Amygdala (tissue), 56 donors: ENCODE measurements at regions not wholly inside any gene's neighbourhood (a gene's known extent, or its start where the extent isn't known, plus 50 kb on each side); places are given as distances from the start of the nearest gene placed in this dataset.

Experiments
- DNase-seq, 56 donors: peaks; one replicate each; lab custom pipeline; 2025; lab: John Stamatoyannopoulos, UW

DNA sequence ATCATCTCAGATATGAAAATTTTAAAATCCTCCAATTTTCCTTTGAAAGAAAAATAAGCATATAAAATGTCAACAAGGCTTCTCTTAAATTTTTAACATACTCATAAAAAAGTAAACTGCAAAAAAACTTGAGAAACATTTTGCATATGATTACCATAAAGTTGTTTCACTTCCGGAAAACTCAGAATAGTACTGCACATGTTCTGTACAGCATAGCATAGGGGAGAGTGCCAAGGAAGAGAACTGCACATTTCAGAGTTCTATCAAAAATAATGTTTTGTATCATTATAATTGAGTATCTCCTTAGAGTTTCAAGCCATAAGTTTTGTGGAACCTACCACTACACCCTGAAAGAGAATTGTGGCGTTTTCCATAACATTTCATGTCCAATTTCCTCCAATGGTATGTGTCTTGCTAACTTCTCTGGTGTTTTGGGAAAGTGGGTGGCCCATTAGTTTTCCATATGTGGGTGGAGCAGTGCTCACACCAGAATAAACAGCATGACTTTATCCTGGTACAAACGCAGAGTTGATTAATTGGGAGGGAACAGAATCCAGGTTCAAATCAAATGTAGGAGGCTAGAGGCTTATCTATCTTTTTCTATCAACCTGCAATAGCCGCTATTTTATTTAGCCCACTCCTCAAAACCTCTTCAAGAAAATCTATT lies 430.9 kb downstream of the LMO4 start:
- DNase-seq: no peak

DNA sequence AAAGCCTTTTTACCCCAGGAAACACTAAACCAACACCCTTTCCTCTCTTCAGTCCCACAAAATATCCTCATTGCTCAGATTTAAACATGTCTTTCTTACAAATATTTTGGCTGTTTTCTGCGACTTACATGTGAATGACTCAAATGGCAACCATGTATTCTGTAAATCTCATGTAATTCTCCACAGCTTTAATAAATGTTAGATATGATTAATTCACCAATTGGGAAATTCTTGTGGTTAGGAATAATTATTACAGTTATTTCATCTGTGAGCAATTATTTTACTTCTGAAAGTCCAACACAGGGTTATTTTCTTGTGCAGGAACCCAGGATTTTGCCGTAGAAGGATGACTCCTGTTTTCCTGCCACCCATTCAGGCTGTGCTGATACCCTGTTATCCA lies 431.5 kb downstream of the LMO4 start:
- DNase-seq: no peak

DNA sequence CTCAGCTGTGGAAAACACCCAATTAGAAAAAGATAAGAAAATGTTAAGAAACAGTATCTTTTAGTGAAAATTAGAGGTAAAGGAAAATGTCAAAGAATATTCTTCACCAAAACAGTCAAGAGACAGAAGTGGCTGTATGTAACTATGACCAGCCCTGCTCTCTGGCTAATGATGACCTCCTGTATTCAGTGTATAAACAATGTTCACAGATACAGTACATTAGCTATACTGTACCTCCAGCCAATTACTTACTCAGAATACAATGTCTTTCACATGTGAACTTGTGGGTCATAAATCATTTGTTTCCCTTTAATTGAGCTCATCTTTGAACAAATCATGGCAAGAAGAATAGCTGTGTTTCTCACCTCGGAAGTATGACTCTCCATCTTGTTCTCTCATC lies 432.0 kb downstream of the LMO4 start:
- DNase-seq: no peak

DNA sequence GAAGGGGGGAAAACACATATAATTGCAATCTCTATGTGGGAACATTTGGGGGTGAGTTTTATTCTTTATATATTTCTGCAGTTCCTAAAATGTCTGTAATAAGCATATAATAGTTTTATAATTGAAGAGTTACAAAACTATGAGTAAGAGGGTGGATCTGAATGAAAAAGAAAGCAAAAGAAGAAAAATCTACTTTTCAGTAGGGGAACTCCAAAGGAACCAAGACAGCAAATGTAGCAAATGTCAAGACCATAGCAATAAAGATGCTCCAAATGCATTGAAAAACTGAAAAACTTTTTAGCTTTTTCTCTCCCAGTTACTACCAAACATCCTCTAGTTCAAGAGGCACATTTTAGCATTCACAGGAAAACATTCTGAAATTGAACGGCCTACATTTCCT lies 434.8 kb downstream of the LMO4 start:
- no peak for DNase-seq

DNA sequence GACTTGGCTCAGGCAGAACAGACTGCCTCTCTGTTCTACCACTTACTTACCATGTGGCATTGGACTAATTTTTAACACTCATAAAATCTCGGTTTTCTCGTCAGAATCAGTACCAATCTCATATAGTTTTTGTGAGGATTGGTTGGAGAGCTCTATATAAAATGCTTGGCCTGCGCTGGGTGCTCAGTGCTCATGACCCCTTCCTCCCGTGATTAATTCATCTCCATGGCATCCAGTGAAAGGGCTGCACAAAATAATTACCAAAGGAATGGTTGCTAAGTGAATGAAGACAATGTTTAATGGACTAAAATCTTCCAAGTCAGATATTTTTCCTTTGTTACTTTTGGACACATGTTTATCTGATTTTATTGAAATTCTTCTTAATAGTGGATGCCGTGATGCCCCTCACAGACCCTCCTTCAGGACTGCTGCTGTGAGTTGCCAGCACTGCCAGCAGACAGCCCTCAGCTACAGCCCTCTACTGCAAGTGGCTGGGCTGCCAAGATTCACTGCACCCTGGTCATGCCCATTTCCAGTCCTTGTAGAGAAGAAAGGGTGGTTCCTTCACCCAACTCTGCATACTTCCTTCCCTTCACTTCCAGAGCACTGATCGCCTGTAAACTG lies 436.5 kb downstream of the LMO4 start:
- no peak for DNase-seq

DNA sequence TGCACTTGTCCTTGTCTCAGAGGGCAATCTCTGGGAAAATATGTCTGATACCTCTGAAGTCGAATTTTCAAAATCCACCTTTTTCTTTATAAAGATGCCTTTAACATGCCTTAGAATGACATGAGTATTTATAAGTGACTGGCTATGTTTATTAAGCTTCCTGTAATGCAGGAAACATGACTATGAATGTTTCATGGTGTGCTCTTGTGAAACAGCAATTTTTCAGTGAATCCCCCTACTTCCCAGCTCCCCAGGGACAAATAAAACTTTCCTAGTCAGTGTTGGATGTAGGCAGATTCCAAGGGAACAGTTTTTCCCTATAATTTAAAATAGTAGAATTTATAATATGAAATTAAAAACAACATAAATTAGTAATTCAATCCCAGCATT lies 437.0 kb downstream of the LMO4 start:
- no peak for DNase-seq

DNA sequence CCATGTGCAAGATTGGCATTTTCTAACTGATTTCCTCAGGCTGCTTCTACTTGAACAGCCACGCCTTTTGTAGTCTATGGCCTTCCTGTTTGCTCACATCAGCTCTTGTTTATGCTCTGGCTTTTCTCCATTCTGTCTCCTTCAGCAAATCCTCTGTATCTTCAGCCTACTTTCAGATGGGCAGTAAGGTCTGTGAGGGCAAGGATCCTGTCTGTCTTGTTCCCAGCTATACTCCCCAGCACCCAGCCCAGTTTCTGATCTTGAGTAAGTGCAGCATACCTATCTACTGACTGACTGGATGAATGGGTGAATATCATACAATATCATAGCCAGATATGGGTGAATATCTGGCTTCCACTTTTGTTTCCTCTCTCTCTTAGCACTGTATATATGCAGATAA lies 438.1 kb downstream of the LMO4 start:
- no peak for DNase-seq

DNA sequence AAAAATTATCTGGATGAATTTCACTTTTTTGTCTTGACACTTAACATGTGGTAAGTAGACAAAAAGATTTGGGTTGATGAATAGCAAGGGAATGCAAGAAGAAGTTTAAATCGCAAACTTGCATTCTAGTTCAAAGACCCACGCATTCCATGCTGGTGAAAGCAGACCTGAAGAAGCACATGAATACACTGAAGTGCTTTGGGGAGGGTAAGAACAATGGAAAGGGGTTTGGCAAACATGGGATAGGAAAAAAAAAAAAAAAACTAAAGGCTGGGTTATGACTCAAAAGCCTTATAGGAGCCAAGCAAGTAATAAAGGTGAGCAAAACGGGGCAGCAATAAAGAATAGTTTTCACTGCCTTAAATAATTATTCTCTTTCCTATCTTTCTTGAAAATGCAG lies 450.2 kb downstream of the LMO4 start:
- DNase-seq: no peak

DNA sequence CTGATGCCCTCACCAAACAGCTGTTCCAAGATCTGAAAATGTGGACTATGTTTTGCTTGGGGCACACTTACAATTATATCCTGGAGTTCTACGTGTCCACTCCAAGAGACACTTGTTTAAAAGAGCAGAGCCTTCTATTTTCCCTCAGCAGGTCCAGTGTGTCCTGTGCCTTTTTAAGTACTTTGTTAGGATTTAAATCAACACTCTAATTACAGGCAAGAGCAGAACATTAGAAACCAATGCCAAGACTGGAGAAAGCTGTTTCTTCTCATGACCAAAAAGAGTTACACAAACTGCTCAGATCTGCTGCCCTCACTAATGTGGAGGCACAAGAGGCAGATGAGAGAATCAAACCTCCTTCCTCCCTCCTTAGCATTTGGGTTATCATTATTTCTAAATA lies 452.9 kb downstream of the LMO4 start:
- DNase-seq: no peak

DNA sequence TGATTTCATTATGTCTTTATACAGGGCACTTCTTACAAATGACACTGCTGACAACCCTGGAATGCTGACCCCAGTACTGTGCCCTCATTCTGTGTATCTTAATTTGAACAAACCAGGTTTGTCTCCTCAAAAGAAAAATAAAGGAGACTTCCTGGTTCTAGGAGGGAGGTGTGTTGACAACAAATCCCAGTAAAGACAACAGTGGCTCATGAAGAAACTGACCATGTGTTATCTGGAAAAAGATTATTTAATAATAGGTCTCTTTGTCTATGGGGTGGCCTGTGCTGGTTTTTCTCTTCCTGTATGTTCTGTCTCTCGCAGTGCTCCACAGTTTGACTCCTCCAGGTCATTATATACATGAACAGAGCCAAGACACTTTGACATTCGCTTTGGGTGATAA lies 454.6 kb downstream of the LMO4 start:
- DNase-seq: no peak

DNA sequence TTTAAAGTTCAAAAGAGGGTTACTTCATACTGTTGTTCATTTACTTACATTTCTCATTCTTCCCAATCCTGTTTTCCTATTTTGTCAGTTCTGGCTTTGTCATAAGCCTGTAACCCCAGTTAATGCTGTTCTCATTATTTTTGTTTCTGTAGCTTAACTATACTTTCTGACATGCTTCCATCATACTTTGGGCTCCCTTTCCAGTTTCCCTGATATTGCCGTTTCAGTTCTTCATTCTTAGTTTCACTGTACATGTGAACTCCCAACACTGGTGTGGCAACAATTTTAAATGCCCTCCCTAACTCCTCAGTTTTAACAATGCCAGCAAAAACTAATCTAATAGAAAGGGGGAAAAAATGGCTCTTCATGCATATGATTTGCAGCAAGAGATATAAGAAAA lies 456.7 kb downstream of the LMO4 start:
- DNase-seq: no peak

DNA sequence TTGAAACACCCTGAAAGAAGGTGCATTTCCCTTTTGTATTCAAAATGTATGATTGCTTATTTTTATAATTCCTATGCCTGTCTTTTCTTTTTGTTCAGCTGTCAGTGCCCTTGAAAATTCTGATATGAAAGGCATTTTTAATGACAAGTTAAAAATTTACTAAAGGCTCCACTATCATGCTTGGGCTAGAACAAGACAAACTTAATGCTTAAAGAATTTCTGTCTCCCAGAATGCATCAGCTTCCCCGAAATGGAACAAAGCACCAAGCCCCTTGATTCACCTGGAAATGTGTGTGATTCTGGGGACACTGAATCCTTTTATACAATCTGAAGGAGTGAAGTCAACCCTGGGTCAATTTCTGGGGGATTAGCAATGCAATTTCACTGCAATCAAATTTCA lies 457.5 kb downstream of the LMO4 start:
- DNase-seq: no peak

DNA sequence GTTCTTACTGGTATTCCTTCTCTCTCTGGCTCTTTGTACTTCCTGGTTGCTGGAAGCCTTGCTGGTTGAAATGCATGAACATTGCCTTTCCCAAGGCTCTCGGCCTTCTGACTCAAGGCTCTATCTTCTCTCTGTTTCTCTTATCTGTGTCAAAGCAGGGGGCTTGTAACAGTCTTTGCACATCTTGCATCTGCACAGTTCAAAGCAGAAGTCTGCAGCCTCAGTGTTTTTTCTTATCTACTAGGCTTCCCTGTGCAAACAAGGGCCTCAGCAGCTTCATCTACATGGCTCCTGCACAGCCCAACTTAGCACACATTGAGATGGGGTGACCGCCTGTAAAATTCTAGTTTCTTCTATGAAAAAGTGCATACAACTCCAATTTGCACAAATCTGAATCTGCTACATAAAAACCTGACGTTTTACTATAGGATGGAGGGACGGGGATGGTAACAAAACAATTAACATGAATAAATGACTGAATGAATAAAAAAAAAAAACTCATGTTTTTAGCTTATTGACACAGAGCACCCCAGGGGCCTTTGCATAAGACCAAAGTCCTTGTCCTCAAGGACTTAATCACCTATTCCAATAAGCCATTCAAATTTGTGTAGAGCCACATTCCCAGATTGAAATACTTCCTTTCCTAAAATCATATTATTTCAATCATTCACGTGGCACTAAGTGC lies 458.3 kb downstream of the LMO4 start:
- DNase-seq: no peak

DNA sequence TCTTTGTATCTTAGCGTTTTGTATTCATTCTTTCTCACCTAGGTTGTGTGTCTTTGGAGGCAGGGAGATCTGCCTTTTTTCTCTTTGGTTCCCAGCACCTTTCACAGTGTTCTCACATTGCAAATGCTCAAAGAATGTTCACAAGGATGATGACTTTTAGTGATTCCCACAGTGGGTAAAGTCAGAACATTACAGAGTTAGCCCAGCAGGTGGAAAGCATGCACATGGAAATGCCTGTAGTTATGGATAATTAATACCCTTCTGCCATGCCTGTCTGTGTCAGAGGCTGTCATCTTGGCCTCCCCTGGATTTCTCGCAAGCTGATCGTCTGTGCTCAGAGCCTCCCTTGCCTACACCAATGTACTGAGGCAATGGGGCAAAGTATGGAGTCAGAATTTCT lies 458.9 kb downstream of the LMO4 start:
- no peak for DNase-seq

DNA sequence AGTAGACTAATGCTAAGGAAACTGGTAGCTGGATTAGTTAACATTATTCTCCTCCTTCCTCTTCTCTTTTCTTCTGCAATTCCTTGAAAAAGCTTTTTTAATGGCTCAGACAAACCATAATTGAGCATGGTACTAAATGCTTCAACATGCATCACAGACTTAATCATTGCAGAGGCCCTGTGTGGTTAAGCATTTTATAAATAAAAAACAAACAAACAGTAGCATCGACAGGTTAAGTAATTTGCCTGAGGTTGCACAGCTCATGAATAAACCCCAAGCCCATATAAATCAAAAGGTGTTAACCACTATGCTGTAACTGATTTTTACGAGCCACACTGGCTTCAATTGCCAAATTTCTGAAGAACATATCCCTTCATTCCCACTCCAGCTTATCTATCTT lies 462.1 kb downstream of the LMO4 start:
- no peak for DNase-seq

DNA sequence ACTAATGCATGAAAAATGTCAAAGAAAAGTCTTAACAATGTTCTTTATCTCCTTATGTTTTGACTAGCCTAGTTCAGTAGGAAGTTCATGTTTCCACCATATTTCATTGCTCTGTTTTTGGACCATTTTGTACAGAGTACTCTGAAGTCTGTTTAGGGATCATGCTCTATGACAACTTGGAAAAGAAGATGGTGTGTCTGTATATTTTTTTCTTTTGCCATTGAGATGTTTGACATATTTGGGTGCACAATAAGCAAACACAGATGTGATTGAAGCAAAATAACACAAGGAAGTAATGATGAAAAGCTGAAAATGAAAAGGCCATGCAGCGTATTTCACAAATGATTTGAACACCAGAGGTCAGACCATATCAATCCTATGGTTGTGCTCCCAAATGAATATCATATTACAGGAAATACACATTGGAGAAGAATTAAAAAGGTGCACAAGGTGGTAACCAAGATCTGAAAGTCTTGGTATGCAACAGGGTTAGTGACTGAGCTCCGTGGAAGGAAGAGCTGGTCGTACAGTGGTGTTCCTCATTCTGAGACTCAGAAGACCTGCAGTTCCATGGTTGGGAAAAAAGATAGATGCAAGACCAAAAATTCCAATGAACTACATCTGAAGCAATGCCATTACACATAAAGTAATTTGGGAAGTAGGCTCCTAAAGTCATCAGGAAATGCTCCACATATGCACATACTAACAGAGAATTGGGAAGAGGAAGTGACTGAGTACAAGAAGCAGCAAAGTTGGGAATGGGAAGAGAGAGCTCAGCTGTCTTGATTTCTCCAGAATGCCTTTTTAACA lies 463.5 kb downstream of the LMO4 start:
- DNase-seq: no peak

DNA sequence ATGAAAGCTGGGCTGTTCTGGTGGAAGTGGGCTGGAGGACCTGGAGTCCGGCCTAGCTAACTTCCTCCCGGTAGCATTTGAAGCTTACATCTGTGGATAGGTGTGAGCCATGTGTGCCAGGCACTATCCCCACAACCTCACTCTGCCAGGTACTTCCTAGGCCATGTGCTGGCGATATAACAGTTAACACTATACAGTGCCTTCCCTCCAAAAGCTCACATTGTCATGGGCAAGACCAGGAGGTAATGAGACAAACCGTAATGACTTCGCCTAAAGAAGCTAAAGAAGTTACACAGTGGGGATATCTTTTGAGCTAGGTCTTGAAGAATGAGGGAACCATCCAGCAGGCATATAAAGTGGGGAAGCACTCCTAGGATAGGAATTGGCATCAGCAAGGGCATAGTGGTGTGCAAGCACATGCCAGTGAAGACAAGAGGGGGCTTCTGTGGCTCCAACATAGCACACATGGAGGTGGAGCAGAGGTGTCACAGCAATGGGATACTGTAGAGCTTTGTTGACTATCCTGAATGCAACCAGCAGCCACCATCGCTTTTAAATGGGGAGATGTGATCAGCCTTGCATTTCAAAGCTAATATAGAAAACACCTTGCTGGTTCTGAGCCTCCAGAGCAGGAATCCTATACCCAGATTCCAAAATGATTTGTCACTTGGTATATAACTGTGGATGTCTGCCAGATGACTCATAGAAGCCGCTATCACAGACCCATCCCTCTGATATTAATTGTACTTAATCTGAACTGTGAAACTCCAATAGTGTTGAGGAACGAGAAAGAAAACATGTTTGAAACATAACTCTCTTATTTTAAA lies 466.3 kb downstream of the LMO4 start:
- DNase-seq: no peak

DNA sequence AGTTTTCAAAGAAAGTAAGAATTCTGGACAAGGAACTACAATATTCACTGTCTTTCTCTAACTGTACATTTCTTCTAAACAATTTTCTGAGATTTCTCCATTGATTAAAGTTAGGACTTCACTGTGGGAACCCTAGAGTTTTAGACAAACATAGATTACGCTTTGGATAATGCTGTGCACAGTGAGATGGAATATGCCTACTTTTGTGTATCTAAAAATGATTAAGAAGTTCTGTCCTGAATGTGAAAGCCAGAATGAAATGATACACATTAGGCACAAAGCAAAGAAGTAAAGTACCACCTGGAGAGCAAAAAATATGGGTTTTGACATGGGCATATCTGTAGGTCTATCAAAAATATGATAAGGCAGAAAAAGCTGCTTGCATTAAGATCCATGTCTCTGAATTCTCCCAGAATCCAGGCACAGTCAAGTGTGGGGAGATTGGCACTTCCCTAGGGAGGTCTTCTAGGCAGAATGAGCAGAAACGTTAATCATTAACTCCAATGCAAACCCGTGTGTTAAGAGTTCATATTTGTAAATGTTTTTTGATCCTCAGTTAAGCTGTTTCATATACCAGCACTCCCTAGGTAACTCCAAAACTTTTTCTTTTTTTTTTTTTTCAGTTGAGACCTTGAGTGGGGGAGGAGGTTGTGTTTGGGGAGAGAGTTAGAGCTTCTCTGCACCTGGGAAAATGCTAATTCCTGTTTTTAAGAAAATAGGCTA lies 467.1 kb downstream of the LMO4 start:
- DNase-seq: no peak

DNA sequence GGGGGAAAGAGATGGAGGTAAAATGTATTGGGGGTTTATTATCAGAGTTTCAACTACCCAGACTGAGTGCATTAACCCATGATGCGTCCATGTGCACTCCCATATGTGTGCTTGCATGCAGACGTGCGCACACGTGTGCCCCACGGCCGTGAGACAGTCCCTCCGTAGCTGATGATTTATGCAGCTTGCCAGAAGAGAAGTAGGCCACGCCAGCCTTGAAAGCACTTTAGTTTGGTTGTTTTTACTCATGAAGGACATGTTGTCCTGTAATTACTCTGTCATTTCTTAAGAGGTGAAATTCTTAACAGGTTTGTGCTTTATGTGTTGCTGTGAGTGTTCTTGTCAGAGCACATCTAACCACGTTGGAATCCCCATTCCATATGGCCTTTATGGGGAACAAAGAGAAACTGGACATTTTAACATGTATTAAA lies 467.8 kb downstream of the LMO4 start:
- no peak for DNase-seq

DNA sequence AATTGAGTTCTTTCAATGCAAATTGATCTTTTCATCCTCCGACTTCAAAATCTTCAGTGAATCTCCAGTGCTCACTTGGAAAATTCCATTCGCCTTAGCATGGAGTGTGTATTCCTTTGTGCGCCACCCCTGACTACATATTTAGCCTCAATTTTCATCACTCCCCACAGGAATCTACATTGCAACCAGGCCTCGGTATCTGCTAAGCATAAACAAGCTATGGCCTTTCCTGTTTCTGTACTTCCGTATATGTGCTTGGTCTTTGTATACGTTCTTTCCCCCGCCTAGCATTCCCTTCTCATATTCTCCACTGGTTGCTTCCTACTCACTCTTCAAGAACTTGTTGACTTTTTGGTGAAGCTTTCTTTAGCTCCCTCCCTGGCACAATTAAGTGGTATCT lies 470.8 kb downstream of the LMO4 start:
- no peak for DNase-seq
